Right atrium auricular region (tissue), 2 donors: ENCODE measurements at regions not wholly inside any gene's neighbourhood (a gene's known extent, or its start where the extent isn't known, plus 50 kb on each side); places are given as distances from the start of the nearest gene placed in this dataset.

Source experiments
- DNase-seq: peaks from one replicate; pipeline ENCODE4 v3.0.0-alpha.2; 2019; ENCODE audit warnings: low spot score
- H3K27ac ChIP-seq, 2 donors: fragments of 200-600 bp; sonication (generic); 1 replicate in 1 of 2; 2 replicates in 1 of 2; pipeline ENCODE4 v1.5.1; 2016 to 2019
- H3K27me3 ChIP-seq, 2 donors: fragments of 200-600 bp; sonication (generic); one replicate each; pipeline versions ENCODE4 v1.5.1 to v1.6.0; 2017 to 2019
- H3K36me3 ChIP-seq: fragments of 200-600 bp; sonication (generic); one replicate; pipeline ENCODE4 v1.5.1; 2016
- H3K4me1 ChIP-seq, 2 donors: fragments of 200-600 bp; sonication (generic); one replicate each; pipeline versions ENCODE4 v1.5.1 to v1.6.0; 2017 to 2019
- H3K4me3 ChIP-seq, 2 donors: fragments of 200-600 bp; sonication (generic); 1 replicate in 1 of 2; 2 replicates in 1 of 2; pipeline ENCODE4 v1.5.1; 2017 to 2019; ENCODE audit warnings: mild to moderate bottlenecking in 1 of 2, moderate library complexity in 1 of 2
- H3K9me3 ChIP-seq, 2 donors: fragments of 200-600 bp; sonication (generic); one replicate each; pipeline ENCODE4 v1.5.1; 2019
- CTCF ChIP-seq, 2 donors: fragments of 200-600 bp; sonication (generic); IDR thresholded peaks; one replicate each; pipeline ENCODE4 v1.5.1; 2019; ENCODE audit warnings: antibody characterized with exemption in 2 of 2

DNA sequence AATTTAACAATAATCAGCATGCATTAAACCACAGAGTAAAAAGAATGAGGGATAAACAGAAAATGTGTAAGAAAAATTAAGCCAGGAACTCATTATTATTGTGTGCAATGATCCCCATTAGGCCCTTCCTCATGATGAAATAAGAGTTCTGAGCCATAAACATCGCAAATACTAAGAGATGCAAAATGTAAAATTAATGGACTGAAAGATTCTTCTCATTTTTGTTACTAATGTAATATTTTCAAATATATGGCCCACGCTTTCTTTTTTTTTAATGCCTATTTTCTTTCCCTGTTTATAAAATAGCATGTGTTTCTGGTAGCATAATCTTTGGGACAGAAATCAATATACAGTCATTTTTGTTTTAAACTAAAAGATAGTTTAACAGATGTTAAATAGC, 281.0 kb downstream of the PDGFC start:
- no peak for TF ChIP-seq CTCF (IDR thresholded peaks at IDR 0.05)
- no peak overlapping the region for H3K4me3 ChIP-seq
- no peak overlapping the region for H3K27ac ChIP-seq
- no peak for DNase-seq
- H3K27me3 ChIP-seq: no peaks in the 10 kb centered on the region
- no peaks in the 10 kb centered on the region for H3K4me1 ChIP-seq
- H3K9me3 ChIP-seq: no peaks in the 10 kb centered on the region
- H3K36me3 ChIP-seq: no peaks in the 10 kb centered on the region

DNA sequence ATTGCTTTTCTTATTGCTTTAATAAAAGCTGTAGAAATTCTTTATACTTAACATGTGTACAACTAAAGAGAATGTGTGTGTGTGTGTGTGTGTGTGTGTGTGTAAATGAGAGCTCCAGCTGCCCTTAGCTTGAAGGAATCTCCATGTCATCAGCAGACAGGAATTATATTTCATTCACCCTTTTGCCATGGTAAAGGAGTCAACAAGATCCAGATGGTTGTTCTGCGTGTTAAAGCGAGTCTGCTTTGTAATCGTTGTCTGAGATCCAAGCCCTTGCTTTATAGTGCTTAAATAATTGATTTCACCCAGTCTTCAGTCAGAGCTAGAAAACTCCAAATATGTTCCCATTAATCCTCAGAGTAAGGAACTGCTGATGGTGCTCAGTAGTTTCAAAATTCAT, 285.5 kb downstream of the PDGFC start:
- DNase-seq: no peak
- no peaks in the 10 kb centered on the region for H3K36me3 ChIP-seq
- TF ChIP-seq CTCF (IDR thresholded peaks at IDR 0.05): no peak

DNA sequence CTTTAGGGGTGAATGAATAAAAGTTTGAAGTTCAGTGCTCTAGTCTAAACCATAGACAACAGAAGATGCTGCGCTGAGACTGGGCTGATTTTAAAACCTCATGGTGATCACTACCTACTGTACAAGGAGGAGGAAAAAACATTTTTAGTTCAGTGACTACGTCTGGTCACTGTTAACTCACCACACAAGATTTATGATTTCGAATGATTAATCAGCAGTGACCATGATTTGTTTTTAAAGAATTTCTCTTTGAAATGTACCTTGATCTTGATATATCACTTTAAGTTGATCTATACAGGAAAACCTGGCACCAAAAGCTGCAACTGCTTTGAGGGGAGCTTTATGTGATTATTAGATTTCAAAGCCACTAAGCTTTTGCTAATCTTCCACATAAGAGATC, 286.3 kb downstream of the PDGFC start:
- Histone ChIP-seq H3K4me3 (no peak overlapping the region), H3K4me1 (no peaks in the 10 kb centered on the region), H3K27me3 (no peaks in the 10 kb centered on the region), H3K27ac (no peak overlapping the region), H3K36me3 (no peaks in the 10 kb centered on the region), H3K9me3 (no peaks in the 10 kb centered on the region)
- TF ChIP-seq CTCF (IDR thresholded peaks at IDR 0.05): no peak
- no peak for DNase-seq

More for the DNA sequence above, 285.5 kb downstream of the PDGFC start:
- H3K27me3 ChIP-seq: no peaks in the 10 kb centered on the region
- no peaks in the 10 kb centered on the region for H3K4me1 ChIP-seq
- H3K4me3 ChIP-seq: no peak overlapping the region
- no peaks in the 10 kb centered on the region for H3K9me3 ChIP-seq
- no peak overlapping the region for H3K27ac ChIP-seq

DNA sequence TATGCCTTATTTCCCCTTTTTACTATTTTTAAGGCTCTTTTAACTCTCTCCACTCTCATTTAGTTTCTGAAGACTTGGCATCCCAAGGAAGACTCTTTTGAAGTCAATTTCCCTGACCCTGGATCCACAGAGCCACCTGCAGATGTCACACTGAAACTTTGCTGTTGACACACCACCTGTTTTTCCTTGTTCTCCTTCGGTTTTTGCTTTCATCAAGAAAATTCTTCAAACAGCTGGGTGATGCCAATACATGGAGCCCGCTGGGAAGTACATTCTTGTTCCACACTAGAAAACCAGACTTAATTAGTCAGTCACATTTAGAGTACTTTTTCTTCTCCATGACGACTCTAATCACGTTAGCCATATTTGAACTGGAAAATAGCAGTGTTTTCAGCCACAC, 293.9 kb downstream of the PDGFC start:
- no peak for DNase-seq
- Histone ChIP-seq H3K4me1 (no peaks in the 10 kb centered on the region), H3K27ac (no peak overlapping the region), H3K36me3 (no peaks in the 10 kb centered on the region), H3K4me3 (no peak overlapping the region), H3K27me3 (no peaks in the 10 kb centered on the region), H3K9me3 (no peaks in the 10 kb centered on the region)
- TF ChIP-seq CTCF (IDR thresholded peaks at IDR 0.05): no peak

- Histone ChIP-seq H3K9me3 (no peaks in the 10 kb centered on the region), H3K4me3 (no peak overlapping the region), H3K27ac (no peak overlapping the region), H3K36me3 (no peaks in the 10 kb centered on the region), H3K27me3 (no peaks in the 10 kb centered on the region), H3K4me1 (no peaks in the 10 kb centered on the region)
- peak in 1 of 2 donors; percentile 38 for TF ChIP-seq CTCF (IDR thresholded peaks at IDR 0.05)
- DNase-seq: no peak
Measured at GRCh38 chr4:156677131-156677531, 294.5 kb downstream of the PDGFC start.

DNA sequence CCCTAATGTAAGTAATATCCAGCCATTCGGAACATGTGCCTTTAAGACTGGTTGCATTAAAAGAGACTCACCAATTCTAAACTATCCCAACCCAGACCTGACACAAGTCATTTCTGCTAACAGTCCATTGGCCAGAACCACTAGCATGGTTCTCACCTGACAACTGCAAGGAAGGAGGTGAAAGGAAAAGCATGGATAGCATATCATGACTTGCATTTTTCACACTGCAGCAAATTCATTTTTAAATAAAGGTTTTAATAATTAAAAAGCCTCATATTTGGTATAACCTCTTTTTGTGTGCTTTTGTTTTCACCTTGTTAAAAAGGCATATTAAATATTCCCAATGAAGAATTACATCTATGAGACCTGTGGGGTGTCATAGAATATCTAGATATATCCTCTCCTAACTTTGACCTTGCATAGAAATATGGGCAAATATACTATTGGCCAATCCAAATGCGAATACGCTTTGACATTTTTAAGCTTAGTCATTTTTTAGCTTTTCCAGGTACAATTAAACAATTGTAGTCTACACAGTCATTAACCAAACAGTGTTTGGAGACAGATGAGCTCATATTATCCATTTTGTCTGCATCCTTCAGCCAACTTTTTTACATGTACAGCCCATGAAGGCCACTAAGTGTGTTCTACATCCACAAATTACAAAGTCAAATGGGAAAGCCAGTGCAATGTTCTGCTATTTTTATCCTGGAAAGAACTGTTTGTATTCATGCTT, 295.3 kb downstream of the PDGFC start:
- Histone ChIP-seq H3K4me3 (no peak overlapping the region), H3K27me3 (no peaks in the 10 kb centered on the region), H3K9me3 (no peaks in the 10 kb centered on the region), H3K27ac (no peak overlapping the region), H3K4me1 (no peaks in the 10 kb centered on the region), H3K36me3 (no peaks in the 10 kb centered on the region)
- no peak for TF ChIP-seq CTCF (IDR thresholded peaks at IDR 0.05)
- DNase-seq: no peak
